HG02678 (cell line): ENCODE measurements at regions not wholly inside any gene's neighbourhood (a gene's known extent, or its start where the extent isn't known, plus 50 kb on each side); places are given as distances from the start of the nearest gene placed in this dataset.
"Not testable (repeated sequence)": the region's sequence is repeated elsewhere in the genome, so short reads cannot be mapped to it uniquely, and the experiment has no call there.

ENCODE experiments used
- ATAC-seq: cut with Tn5 transposase; IDR thresholded peaks from one replicate; pipeline ENCODE4 v1.9.1; 2021; ENCODE audit warnings: mild to moderate bottlenecking, moderate library complexity; ENCODE audit not compliant: unreplicated experiment

GRCh38 chr16:51869176-51869575 lies 677.8 kb downstream of the TOX3 start:
- ATAC-seq = no peak

GRCh38 chr16:51868631-51869030 lies 678.3 kb downstream of the TOX3 start:
- no peak for ATAC-seq

GRCh38 chr16:51867386-51868065 lies 679.4 kb downstream of the TOX3 start:
- ATAC-seq = no peak

GRCh38 chr16:51864575-51864974 lies 682.4 kb downstream of the TOX3 start:
- ATAC-seq = no peak

GRCh38 chr16:51854401-51854951 lies 692.5 kb downstream of the TOX3 start:
- no peak for ATAC-seq

- no peak for ATAC-seq
Measured at GRCh38 chr16:51853586-51853985, 693.4 kb downstream of the TOX3 start.

- no peak for ATAC-seq
Measured at GRCh38 chr16:51852892-51853291, 694.1 kb downstream of the TOX3 start.

GRCh38 chr16:51851111-51851510 lies 695.8 kb downstream of the TOX3 start:
- no peak for ATAC-seq

DNA sequence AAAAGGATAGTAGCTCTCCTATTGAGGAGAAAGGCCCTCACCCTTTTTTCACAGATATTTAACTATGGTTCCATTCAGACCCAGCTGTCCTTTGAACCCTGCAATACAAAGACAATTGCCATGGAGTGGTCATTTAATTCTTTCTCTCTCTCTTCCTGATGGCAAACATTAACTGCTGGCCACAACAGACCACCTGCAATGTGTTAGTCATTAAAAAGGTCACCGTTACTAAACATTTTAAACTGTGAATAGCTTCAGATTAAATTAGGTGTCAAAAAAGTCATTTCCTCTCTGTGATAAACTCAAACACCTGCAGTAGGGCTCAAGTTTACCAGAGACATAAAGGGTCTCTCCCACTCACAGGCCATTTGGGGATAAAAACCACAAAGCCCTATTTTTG lies 697.2 kb downstream of the TOX3 start:
- ATAC-seq = no peak

- no peak for ATAC-seq
Measured at GRCh38 chr16:51845586-51846305, 694.7 kb upstream of the SALL1 start.

DNA sequence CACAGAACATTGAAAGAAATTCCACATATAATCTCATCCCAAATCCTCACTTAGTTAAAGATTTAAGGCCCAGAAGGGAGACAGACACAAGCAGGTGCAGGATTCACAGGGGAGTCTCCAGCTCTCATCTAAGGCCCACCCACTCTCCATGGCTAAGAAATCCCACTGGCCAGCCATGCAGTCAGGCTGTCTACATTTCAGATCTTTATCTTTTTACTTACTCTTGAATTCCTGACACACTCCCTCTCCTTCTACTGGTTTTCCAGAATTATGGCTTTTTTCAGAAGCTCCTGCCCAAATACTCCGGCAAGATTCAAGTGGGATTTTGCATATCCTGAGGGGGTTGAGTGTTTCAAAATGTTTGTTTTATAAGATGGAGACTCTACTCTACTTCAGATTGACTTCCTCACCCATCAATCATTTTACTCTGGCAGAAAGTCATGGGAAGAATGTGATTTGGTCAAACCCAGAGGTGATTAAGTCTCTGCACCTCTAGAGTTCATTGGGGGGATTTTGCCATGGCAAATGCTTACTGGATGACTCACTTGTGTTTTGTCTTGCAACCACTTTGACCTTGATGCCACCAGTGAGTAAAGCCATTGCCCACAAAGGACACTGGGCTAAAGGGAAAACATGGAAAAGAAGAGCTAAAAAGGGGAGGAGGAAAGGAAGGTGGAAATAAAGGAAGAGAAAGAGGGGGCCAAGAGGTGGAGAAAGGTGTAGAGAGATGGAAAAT lies 688.8 kb upstream of the SALL1 start:
- ATAC-seq = no peak

GRCh38 chr16:51834794-51835193 lies 683.7 kb upstream of the SALL1 start:
- no peak for ATAC-seq

- no peak for ATAC-seq
Measured at GRCh38 chr16:51834133-51834532, 683.1 kb upstream of the SALL1 start.

GRCh38 chr16:51831595-51832367 lies 680.7 kb upstream of the SALL1 start:
- no peak for ATAC-seq

GRCh38 chr16:51831034-51831433 lies 680.0 kb upstream of the SALL1 start:
- ATAC-seq = not testable (repeated sequence)

GRCh38 chr16:51825779-51826178 lies 674.7 kb upstream of the SALL1 start:
- no peak for ATAC-seq

- ATAC-seq = no peak
Measured at GRCh38 chr16:51822471-51822870, 671.4 kb upstream of the SALL1 start.

DNA sequence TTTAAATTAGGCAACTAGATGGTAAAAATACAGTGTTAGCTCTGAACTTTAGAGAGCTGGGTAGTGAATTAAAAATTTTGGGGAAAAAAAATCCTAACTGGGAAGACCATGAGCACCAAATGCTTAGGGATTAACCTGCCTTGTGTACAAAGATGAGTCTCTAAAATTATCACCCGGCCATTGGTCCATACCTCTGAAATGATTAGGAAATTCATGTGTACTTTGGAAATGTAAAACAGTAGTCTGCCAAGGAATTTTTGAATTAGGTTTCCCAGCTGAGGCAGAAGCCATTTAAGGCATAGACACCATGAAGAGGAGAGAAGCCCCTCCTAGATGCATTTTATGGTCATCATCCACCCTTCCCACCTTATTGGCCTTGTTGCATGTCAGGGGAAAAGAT lies 670.5 kb upstream of the SALL1 start:
- ATAC-seq = no peak

- ATAC-seq = no peak
Measured at GRCh38 chr16:51820176-51820575, 669.1 kb upstream of the SALL1 start.

DNA sequence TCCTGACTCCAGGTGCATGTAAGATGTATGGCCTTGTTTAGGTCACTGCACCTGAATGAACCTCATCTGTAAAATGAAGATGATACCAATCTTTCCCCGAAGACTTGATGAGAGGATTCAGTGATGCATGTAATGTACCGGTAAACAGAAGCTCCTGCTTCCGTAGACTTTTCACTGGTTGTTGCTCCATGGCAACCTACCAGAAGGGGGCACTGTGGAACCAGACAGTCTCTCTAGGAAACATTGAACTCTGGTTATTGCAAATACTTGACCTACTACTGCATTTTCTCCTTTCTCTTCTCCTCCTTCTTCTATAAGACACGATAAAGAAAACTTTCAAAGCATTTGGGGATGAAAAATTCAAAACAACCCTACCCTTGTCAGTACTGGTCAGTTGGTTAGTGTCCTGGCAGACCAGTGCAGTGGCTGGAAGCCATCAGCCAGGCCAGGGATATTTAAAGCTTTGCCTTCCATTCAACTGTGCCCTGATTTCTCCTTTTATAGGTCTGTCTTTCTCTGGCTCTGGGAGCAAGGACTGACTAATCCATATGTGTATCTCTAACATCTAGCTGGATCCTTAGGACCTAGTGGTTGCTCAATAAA lies 667.4 kb upstream of the SALL1 start:
- ATAC-seq = no peak
